HAP-1 (cell line): ENCODE measurements at regions not wholly inside any gene's neighbourhood (a gene's known extent, or its start where the extent isn't known, plus 50 kb on each side); places are given as distances from the start of the nearest gene placed in this dataset.
"Not testable (repeated sequence)": the region's sequence is repeated elsewhere in the genome, so short reads cannot be mapped to it uniquely, and the experiment has no call there.

Experiments
- DNase-seq, 2 experiments: peaks; one replicate each; pipeline ENCODE4 v3.0.0-alpha.2; 2016 to 2020; ENCODE audit warnings: low spot score in 2 of 2
- H3K27me3 ChIP-seq: fragments of 250-450 bp; sonication (Bioruptor Pico); 2 replicates; pipeline ENCODE4 v1.5.1; 2020; ENCODE audit warnings: low read depth, mild to moderate bottlenecking, moderate library complexity
- H3K36me3 ChIP-seq: fragments of 250-450 bp; sonication (Bioruptor Pico); replicated peaks from 2 replicates; pipeline ENCODE4 v1.5.1; 2020; ENCODE audit warnings: mild to moderate bottlenecking
- H3K4me1 ChIP-seq: fragments of 250-450 bp; sonication (Bioruptor Pico); 2 replicates; pipeline ENCODE4 v1.5.1; 2020; ENCODE audit warnings: mild to moderate bottlenecking
- H3K4me3 ChIP-seq: fragments of 250-450 bp; sonication (Bioruptor Pico); 2 replicates; pipeline ENCODE4 v1.5.1; 2020; ENCODE audit warnings: mild to moderate bottlenecking, moderate library complexity
- H3K9me3 ChIP-seq: fragments of 250-450 bp; sonication (Bioruptor Pico); 2 replicates; pipeline ENCODE4 v1.5.1; 2020; ENCODE audit warnings: mild to moderate bottlenecking, moderate library complexity
- in situ Hi-C: fragments of 300-500 bp; cut with MboI; formaldehyde crosslinking; loops from 3 replicates; pipeline ENCODE4 v1.14.3; 2020; ENCODE audit warnings: low sequenced_read_pairs, inconsistent platforms, mixed read lengths

- in situ Hi-C loops = no loop called here
- no peaks in the 10 kb centered on the region for H3K36me3 ChIP-seq
- H3K27me3 ChIP-seq = no peaks in the 10 kb centered on the region
Measured at GRCh38 chr5:38134810-38135209, 123.5 kb upstream of the EGFLAM start.

DNA sequence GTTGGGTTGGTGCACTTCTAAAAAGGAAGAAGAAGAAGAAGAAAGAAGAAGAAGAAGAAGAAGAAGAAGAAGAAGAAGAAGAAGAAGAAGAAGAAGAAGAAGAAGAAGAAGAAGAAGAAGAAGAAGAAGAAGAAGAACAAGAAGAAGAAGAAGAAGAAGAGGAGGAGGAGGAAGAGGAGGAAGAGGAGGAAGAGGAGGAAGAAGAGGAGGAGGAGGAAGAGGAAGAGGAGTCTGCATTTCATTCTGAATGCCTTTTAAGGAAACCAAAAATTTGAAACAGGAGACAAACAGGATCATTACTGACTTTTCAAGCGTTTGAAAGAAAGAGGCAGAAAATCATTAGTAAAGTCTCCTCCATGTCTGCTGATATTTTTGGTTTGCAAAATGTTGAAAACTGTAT, 124.1 kb upstream of the EGFLAM start:
- H3K4me1 ChIP-seq, H3K4me3 ChIP-seq, in situ Hi-C loops, H3K36me3 ChIP-seq, H3K27me3 ChIP-seq, DNase-seq, H3K9me3 ChIP-seq: not testable (repeated sequence)

More at GRCh38 chr5:38134810-38135209, 123.5 kb upstream of the EGFLAM start:
- no peak for DNase-seq
- Histone ChIP-seq H3K4me3 (no peak overlapping the region), H3K9me3 (no peaks in the 10 kb centered on the region), H3K4me1 (no peaks in the 10 kb centered on the region)

- in situ Hi-C loops = no loop called here
- Histone ChIP-seq H3K36me3 (no peaks in the 10 kb centered on the region), H3K9me3 (no peaks in the 10 kb centered on the region), H3K4me3 (no peak overlapping the region), H3K4me1 (no peaks in the 10 kb centered on the region), H3K27me3 (peaks cover 3% of the 10 kb centered on the region; the same call in 1 of the 2 replicates)
- DNase-seq = no peak
Measured at GRCh38 chr5:38131686-38132085, 126.7 kb upstream of the EGFLAM start.

- Histone ChIP-seq H3K4me1 (no peaks in the 10 kb centered on the region), H3K27me3 (peaks cover 3% of the 10 kb centered on the region; the same call in 1 of the 2 replicates), H3K36me3 (no peaks in the 10 kb centered on the region), H3K9me3 (no peaks in the 10 kb centered on the region), H3K4me3 (no peak overlapping the region)
- in situ Hi-C loops = no loop called here
- DNase-seq = no peak
Measured at GRCh38 chr5:38124321-38124720, 134.0 kb upstream of the EGFLAM start.

DNA sequence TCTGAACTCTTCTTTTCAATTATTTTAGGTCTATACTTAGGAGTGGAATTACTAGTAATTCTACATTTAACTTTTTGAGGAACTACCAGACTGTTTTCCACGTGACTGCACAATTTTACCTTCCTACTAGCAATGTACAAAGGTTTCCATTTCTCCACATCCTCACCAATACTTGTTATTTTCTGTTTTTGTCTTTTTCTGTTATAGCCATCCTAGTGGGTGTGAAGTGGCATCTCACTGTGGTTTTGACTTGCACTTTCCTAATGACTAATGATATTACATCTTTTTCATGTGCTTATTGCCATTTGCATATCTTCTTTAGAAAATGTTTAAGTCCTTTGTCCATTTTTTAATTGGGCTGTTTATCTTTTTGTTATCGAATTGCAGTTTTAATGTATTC, 136.9 kb upstream of the EGFLAM start:
- DNase-seq = no peak
- in situ Hi-C loops = no loop called here
- no peaks in the 10 kb centered on the region for H3K36me3 ChIP-seq
- H3K9me3 ChIP-seq = no peaks in the 10 kb centered on the region
- no peaks in the 10 kb centered on the region for H3K4me1 ChIP-seq
- H3K4me3 ChIP-seq = no peak overlapping the region
- H3K27me3 ChIP-seq = no peaks in the 10 kb centered on the region

GRCh38 chr5:38119836-38120235, 138.5 kb upstream of the EGFLAM start:
- Histone ChIP-seq H3K36me3 (no peaks in the 10 kb centered on the region), H3K4me1 (no peaks in the 10 kb centered on the region), H3K4me3 (no peak overlapping the region), H3K27me3 (no peaks in the 10 kb centered on the region), H3K9me3 (no peaks in the 10 kb centered on the region)
- DNase-seq = no peak
- in situ Hi-C loops = no loop called here

- Histone ChIP-seq H3K36me3 (no peaks in the 10 kb centered on the region), H3K4me3 (no peak overlapping the region), H3K27me3 (no peaks in the 10 kb centered on the region), H3K4me1 (no peaks in the 10 kb centered on the region), H3K9me3 (no peaks in the 10 kb centered on the region)
- no peak for DNase-seq
- in situ Hi-C loops = no loop called here
Measured at GRCh38 chr5:38117784-38118479, 140.4 kb upstream of the EGFLAM start.

GRCh38 chr5:38115318-38115827, 143.0 kb upstream of the EGFLAM start:
- H3K4me3 ChIP-seq = no peak overlapping the region
- no peaks in the 10 kb centered on the region for H3K4me1 ChIP-seq
- no peaks in the 10 kb centered on the region for H3K27me3 ChIP-seq
- no peaks in the 10 kb centered on the region for H3K36me3 ChIP-seq
- in situ Hi-C loops = no loop called here
- no peaks in the 10 kb centered on the region for H3K9me3 ChIP-seq
- DNase-seq = no peak

DNA sequence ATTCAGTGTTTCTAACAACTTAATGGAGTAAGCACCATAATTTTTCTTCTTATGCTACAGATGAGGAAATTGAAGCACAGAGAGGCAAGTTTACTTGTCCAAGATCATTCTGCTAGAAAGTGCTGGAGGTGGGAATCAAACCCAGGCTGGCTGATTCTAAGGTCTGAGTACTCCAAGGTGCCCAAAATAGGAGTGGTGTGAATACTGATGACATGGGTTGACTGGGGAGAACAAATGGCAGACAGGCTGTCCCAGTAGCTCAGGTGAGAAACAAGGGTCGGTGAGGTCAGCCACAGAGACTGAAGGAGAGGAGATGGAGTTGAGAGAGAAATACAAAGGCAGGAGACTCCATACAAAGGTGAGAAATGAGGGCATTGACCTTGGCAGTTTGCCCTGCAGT, 144.5 kb upstream of the EGFLAM start:
- Histone ChIP-seq H3K27me3 (no peaks in the 10 kb centered on the region), H3K4me1 (no peaks in the 10 kb centered on the region), H3K4me3 (no peak overlapping the region), H3K9me3 (no peaks in the 10 kb centered on the region), H3K36me3 (no peaks in the 10 kb centered on the region)
- DNase-seq = no peak
- in situ Hi-C loops = no loop called here

DNA sequence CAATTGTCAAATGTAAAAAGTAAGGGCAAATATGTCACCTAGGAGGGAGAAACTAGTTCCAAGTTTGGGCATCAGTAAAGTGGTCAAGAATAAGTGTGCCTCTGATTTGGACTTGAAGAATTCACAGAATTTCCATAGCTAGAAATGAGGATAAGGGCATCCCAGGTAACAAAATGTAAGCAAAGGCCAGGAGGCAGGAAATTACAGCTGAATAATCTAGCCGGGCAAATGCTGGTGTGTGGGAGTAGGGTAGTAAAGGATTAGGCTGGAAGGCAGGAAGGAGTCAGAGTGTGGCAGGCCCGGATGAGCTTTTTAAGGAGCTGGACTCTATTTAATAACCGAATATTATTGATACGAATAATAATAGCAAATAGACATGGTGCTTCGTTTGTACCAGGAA, 144.9 kb upstream of the EGFLAM start:
- H3K4me1 ChIP-seq = no peaks in the 10 kb centered on the region
- no peak for DNase-seq
- H3K9me3 ChIP-seq = no peaks in the 10 kb centered on the region
- in situ Hi-C loops = no loop called here
- no peaks in the 10 kb centered on the region for H3K27me3 ChIP-seq
- H3K4me3 ChIP-seq = no peak overlapping the region
- no peaks in the 10 kb centered on the region for H3K36me3 ChIP-seq

GRCh38 chr5:38112938-38113337, 145.4 kb upstream of the EGFLAM start:
- in situ Hi-C loops = no loop called here
- no peaks in the 10 kb centered on the region for H3K9me3 ChIP-seq
- H3K4me1 ChIP-seq = no peaks in the 10 kb centered on the region
- H3K27me3 ChIP-seq = no peaks in the 10 kb centered on the region
- H3K36me3 ChIP-seq = no peaks in the 10 kb centered on the region
- H3K4me3 ChIP-seq = no peak overlapping the region
- DNase-seq = no peak

GRCh38 chr5:38110130-38110529, 148.2 kb upstream of the EGFLAM start:
- Histone ChIP-seq H3K27me3 (no peaks in the 10 kb centered on the region), H3K9me3 (no peaks in the 10 kb centered on the region), H3K4me3 (no peak overlapping the region), H3K4me1 (no peaks in the 10 kb centered on the region), H3K36me3 (no peaks in the 10 kb centered on the region)
- DNase-seq = no peak
- in situ Hi-C loops = no loop called here

- Histone ChIP-seq H3K36me3 (no peaks in the 10 kb centered on the region), H3K4me1 (peaks cover 6% of the 10 kb centered on the region), H3K27me3 (no peaks in the 10 kb centered on the region), H3K9me3 (no peaks in the 10 kb centered on the region), H3K4me3 (no peak overlapping the region)
- no peak for DNase-seq
- in situ Hi-C loops = no loop called here
Measured at GRCh38 chr5:38107096-38107495, 151.3 kb upstream of the EGFLAM start.

DNA sequence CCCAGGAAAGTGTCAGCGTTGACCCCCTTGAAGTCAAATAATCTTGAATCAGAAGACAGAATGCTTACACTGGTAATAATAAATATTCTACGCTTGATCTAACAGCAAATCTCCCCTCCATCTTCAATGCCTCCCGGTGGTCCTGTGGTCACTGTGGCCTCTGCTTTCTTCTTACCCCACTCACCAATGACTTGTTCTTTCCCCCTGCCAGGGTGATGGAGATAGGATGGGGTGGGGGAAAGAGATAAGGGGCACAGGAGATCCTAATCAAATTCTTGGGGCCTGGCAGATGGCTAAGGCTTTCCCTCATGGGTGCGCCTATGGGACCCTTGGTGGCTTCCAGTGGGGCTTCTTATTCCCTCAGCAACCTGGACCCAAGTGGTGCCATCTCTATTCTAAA, 152.6 kb upstream of the EGFLAM start:
- in situ Hi-C loops = no loop called here
- H3K36me3 ChIP-seq = no peaks in the 10 kb centered on the region
- H3K4me1 ChIP-seq = peaks cover 6% of the 10 kb centered on the region
- no peaks in the 10 kb centered on the region for H3K9me3 ChIP-seq
- H3K27me3 ChIP-seq = no peaks in the 10 kb centered on the region
- DNase-seq = no peak
- no peak overlapping the region for H3K4me3 ChIP-seq

DNA sequence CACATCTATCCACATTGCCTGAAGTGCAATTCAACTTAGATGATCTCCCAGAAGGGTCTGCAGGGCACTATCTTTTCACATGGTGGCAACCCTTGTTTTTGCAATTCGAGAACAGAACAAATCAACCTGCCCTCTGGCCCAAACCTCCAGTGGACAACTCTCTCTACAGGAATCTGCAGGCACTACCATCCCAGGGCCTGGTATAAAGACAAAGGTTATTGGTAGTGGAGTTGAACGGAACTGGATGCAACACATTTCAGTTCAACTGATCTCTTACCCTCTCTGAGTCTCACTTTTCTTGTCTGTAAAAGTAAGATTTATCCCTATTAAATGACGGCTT, 153.2 kb upstream of the EGFLAM start:
- no peak for DNase-seq
- no peaks in the 10 kb centered on the region for H3K9me3 ChIP-seq
- in situ Hi-C loops = no loop called here

More for the DNA sequence above, 153.2 kb upstream of the EGFLAM start:
- H3K4me1 ChIP-seq = peaks cover 6% of the 10 kb centered on the region
- H3K36me3 ChIP-seq = no peaks in the 10 kb centered on the region
- no peak overlapping the region for H3K4me3 ChIP-seq
- no peaks in the 10 kb centered on the region for H3K27me3 ChIP-seq
